ENCODE measurements at regions not wholly inside any gene's neighbourhood (a gene's known extent, or its start where the extent isn't known, plus 50 kb on each side); places are given as distances from the start of the nearest gene placed in this dataset.

DNA sequence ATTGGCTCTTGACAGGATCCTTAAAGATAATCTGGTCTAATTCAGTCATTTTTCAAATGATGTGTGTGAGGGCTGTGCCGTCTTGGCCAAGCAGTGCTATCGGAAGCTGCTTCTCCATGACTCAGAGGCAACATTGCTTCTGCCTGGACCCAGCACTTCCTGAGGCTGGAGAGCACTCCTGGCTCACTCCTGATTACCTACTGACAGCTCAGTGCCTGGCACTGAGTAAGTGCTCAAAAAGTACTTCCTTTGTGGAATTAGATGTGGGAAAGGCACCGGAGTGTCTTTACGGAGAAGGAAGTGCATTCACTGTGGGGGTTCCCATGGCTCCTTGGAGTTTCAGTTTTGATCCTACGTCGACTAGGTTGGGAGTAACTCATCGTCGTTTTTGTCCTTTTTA lies 86.9 kb upstream of the UBE3A start:
- TF ChIP-seq POLR2A (IDR thresholded peaks at IDR 0.05; ENCODE audit: low read length) (no peak), GATA1 (IDR thresholded peaks at IDR 0.05; ENCODE audit: low read depth, low read length) (no peak)

Data from erythroblast (primary cell).